Neural cell (in vitro differentiated cells): ENCODE measurements at regions not wholly inside any gene's neighbourhood (a gene's known extent, or its start where the extent isn't known, plus 50 kb on each side); places are given as distances from the start of the nearest gene placed in this dataset.

Source experiments
- H2AFZ ChIP-seq: fragments of 200-600, 300-800 bp; sonication (generic), shearing (Covaris generic); 2 replicates; pipeline ENCODE4 v1.6.0; 2014; ENCODE audit warnings: low read depth, mild to moderate bottlenecking, antibody characterized with exemption, low read length, moderate library complexity
- H3F3A ChIP-seq: fragments of 200-600 bp; shearing (Covaris generic); 2 replicates; pipeline ENCODE4 v1.6.1; 2016; ENCODE audit warnings: mild to moderate bottlenecking, moderate library complexity, mixed read lengths, antibody characterized with exemption, low read length; ENCODE audit not compliant: insufficient read depth, poor library complexity, severe bottlenecking
- H3K27ac ChIP-seq: fragments of 200-600, 300-800 bp; sonication (generic), shearing (Covaris generic); 2 replicates; pipeline ENCODE4 v1.5.1; 2014; ENCODE audit warnings: mild to moderate bottlenecking, low read length, moderate library complexity
- H3K27me3 ChIP-seq: fragments of 300-800, 200-600 bp; sonication (generic), shearing (Covaris generic); 2 replicates; pipeline ENCODE4 v1.6.0; 2014; ENCODE audit warnings: mild to moderate bottlenecking, low read depth, low read length, moderate library complexity; ENCODE audit not compliant: insufficient read depth
- H3K36me3 ChIP-seq: fragments of 300-800, 200-600 bp; sonication (generic), shearing (Covaris generic); 2 replicates; pipeline ENCODE4 v1.5.1; 2014; ENCODE audit warnings: mild to moderate bottlenecking, antibody characterized with exemption, low read length, moderate library complexity; ENCODE audit not compliant: insufficient read depth
- H3K4me2 ChIP-seq: fragments of 300-800, 200-600 bp; sonication (generic), shearing (Covaris generic); 2 replicates; pipeline ENCODE4 v1.6.0; 2014; ENCODE audit warnings: mild to moderate bottlenecking, low read length
- H3K4me3 ChIP-seq: fragments of 300-800, 200-600 bp; sonication (generic), shearing (Covaris generic); 2 replicates; pipeline ENCODE4 v1.5.1; 2014; ENCODE audit warnings: mild to moderate bottlenecking, low read length, moderate library complexity
- H3K79me2 ChIP-seq: fragments of 200-600 bp; shearing (Covaris generic); replicated peaks from 2 replicates; pipeline ENCODE4 v1.6.0; 2014; ENCODE audit warnings: mild to moderate bottlenecking, low read length, moderate library complexity; ENCODE audit not compliant: insufficient read depth
- H3K9ac ChIP-seq: fragments of 300-800, 200-600 bp; sonication (generic), shearing (Covaris generic); 2 replicates; pipeline ENCODE4 v1.6.1; 2016; ENCODE audit warnings: mild to moderate bottlenecking, low read length, mixed read lengths
- H3K9me2 ChIP-seq: fragments of 200-600 bp; shearing (Covaris generic); 2 replicates; pipeline ENCODE4 v1.6.1; 2016; ENCODE audit warnings: mild to moderate bottlenecking, low read length, mixed read lengths; ENCODE audit not compliant: insufficient read depth
- H3K9me3 ChIP-seq: fragments of 200-600, 300-800 bp; sonication (generic), shearing (Covaris generic); 2 replicates; pipeline ENCODE4 v1.6.1; 2016; ENCODE audit warnings: mild to moderate bottlenecking, mixed run types, low read length, moderate library complexity, mixed read lengths
- H4K20me1 ChIP-seq: fragments of 200-600 bp; shearing (Covaris generic); 2 replicates; pipeline ENCODE4 v1.6.1; 2016; ENCODE audit warnings: mild to moderate bottlenecking, mixed run types; ENCODE audit not compliant: insufficient read depth
- EP300 ChIP-seq: fragments of 450-650 bp; conservative IDR thresholded peaks from 2 replicates; pipeline ENCODE4 v1.6.1; 2014; ENCODE audit warnings: antibody characterized with exemption, mild to moderate bottlenecking, moderate library complexity; ENCODE audit not compliant: poor library complexity, severe bottlenecking
- EZH2 ChIP-seq: fragments of 200-600, 300-800 bp; shearing (Covaris generic), sonication (generic); IDR thresholded peaks from 2 replicates; pipeline ENCODE4 v1.6.1; 2014; ENCODE audit warnings: antibody characterized with exemption, low read length, borderline replicate concordance, mild to moderate bottlenecking; ENCODE audit not compliant: insufficient read depth, poor library complexity, severe bottlenecking
- MXI1 ChIP-seq: fragments of 450-650 bp; conservative IDR thresholded peaks from 2 replicates; pipeline ENCODE4 v1.6.1; 2014; ENCODE audit warnings: antibody characterized with exemption, mild to moderate bottlenecking; ENCODE audit not compliant: poor library complexity, severe bottlenecking
- POLR2AphosphoS5 ChIP-seq: IDR thresholded peaks from 2 replicates; pipeline ENCODE4 v1.6.1; 2012
- RAD21 ChIP-seq: fragments of 450-650 bp; conservative IDR thresholded peaks from 2 replicates; pipeline ENCODE4 v1.6.1; 2014; ENCODE audit warnings: antibody characterized with exemption, mild to moderate bottlenecking, moderate library complexity
- SMC3 ChIP-seq: fragments of 450-650 bp; conservative IDR thresholded peaks from 2 replicates; pipeline ENCODE4 v1.6.1; 2014; ENCODE audit warnings: antibody characterized with exemption, mild to moderate bottlenecking, moderate library complexity; ENCODE audit not compliant: poor library complexity
- TAF1 ChIP-seq: IDR thresholded peaks from 2 replicates; pipeline ENCODE4 v1.6.1; 2012; ENCODE audit warnings: low read depth
- TF ChIP-seq, protein P1 (sequence below): fragments of 450-650 bp; IDR thresholded peaks from 2 replicates; pipeline ENCODE4 v1.5.1; 2014; ENCODE audit warnings: antibody characterized with exemption, mild to moderate bottlenecking, moderate library complexity; ENCODE audit not compliant: poor library complexity, severe bottlenecking
- TF ChIP-seq, protein P2 (sequence below): IDR thresholded peaks from 2 replicates; pipeline ENCODE4 v1.6.1; 2012; ENCODE audit warnings: borderline replicate concordance

DNA sequence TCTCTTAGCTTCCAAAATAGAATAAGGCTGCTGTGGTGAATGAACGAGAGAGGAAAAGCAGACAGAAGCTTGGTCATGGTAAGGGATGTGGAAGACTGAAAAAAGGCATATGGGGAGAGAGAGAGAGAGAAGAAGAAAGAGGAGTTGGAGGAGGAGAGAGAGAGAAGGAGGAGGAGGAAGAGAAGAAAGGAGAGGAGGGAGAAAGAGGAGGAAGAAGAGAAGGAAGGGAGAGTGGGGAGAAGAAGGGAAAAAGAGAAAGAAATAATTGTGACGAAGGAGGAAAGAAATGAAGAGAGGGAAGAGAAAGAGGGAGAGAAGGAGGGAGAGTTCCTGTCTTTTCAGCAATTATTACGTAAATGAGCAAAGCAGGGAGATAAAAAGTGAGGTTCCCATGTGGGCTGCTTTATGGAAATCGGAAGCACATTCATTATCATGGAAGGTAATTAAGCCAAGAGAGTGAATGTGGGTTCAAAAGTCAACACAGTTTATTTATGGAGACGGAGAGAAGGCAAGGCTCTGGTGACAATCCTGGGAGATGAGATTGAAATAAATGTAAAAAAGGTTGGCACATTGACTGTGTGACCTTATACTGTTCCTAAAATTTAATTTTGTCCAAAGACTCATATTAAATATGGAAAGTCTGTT is 611.2 kb downstream of the KIF4B start:
- Histone ChIP-seq H3K79me2 (no peaks in the 10 kb centered on the region), H3K9me3 (no peaks in the 10 kb centered on the region), H3K36me3 (no peaks in the 10 kb centered on the region), H3K27me3 (no peaks in the 10 kb centered on the region), H3K9ac (no peak overlapping the region), H3K4me2 (no peak overlapping the region), H3K4me3 (no peak overlapping the region), H3K9me2 (no peaks in the 10 kb centered on the region), H3K27ac (no peak overlapping the region), H3F3A (no peaks in the 10 kb centered on the region), H2AFZ (no peak overlapping the region), H4K20me1 (no peaks in the 10 kb centered on the region)
- TF ChIP-seq MXI1 (no peak), SMC3 (no peak), EZH2 (no peak)
- TF ChIP-seq, protein P1, sequence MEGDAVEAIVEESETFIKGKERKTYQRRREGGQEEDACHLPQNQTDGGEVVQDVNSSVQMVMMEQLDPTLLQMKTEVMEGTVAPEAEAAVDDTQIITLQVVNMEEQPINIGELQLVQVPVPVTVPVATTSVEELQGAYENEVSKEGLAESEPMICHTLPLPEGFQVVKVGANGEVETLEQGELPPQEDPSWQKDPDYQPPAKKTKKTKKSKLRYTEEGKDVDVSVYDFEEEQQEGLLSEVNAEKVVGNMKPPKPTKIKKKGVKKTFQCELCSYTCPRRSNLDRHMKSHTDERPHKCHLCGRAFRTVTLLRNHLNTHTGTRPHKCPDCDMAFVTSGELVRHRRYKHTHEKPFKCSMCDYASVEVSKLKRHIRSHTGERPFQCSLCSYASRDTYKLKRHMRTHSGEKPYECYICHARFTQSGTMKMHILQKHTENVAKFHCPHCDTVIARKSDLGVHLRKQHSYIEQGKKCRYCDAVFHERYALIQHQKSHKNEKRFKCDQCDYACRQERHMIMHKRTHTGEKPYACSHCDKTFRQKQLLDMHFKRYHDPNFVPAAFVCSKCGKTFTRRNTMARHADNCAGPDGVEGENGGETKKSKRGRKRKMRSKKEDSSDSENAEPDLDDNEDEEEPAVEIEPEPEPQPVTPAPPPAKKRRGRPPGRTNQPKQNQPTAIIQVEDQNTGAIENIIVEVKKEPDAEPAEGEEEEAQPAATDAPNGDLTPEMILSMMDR = no peak
- TF ChIP-seq, protein P2, sequence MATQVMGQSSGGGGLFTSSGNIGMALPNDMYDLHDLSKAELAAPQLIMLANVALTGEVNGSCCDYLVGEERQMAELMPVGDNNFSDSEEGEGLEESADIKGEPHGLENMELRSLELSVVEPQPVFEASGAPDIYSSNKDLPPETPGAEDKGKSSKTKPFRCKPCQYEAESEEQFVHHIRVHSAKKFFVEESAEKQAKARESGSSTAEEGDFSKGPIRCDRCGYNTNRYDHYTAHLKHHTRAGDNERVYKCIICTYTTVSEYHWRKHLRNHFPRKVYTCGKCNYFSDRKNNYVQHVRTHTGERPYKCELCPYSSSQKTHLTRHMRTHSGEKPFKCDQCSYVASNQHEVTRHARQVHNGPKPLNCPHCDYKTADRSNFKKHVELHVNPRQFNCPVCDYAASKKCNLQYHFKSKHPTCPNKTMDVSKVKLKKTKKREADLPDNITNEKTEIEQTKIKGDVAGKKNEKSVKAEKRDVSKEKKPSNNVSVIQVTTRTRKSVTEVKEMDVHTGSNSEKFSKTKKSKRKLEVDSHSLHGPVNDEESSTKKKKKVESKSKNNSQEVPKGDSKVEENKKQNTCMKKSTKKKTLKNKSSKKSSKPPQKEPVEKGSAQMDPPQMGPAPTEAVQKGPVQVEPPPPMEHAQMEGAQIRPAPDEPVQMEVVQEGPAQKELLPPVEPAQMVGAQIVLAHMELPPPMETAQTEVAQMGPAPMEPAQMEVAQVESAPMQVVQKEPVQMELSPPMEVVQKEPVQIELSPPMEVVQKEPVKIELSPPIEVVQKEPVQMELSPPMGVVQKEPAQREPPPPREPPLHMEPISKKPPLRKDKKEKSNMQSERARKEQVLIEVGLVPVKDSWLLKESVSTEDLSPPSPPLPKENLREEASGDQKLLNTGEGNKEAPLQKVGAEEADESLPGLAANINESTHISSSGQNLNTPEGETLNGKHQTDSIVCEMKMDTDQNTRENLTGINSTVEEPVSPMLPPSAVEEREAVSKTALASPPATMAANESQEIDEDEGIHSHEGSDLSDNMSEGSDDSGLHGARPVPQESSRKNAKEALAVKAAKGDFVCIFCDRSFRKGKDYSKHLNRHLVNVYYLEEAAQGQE = no peak

DNA sequence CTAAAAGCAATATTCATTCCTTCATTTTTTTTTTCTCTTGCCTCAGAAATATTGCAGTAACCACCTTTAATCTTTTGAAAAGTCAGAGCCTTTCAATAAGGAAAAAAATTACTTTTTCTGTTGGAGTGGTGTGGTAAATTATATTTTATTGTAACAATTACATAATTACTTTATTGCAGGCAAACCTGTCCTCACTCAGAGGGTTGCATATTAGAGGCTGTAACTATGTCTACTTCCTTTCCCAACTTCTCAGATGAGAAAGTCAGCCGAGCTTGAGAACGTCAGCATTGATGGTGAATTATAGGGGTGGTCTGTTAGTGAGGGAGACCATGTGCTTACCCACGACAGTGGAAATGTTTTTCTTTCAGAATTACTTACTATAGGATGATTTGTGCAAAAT is 611.8 kb downstream of the KIF4B start:
- Histone ChIP-seq H3K27me3 (no peaks in the 10 kb centered on the region), H4K20me1 (no peaks in the 10 kb centered on the region), H3K9me3 (no peaks in the 10 kb centered on the region), H3K36me3 (no peaks in the 10 kb centered on the region), H3K4me3 (no peak overlapping the region), H3F3A (no peaks in the 10 kb centered on the region), H3K9ac (no peak overlapping the region), H3K4me2 (no peak overlapping the region), H3K27ac (no peak overlapping the region), H3K79me2 (no peaks in the 10 kb centered on the region), H2AFZ (no peak overlapping the region), H3K9me2 (no peaks in the 10 kb centered on the region)
- no peak for TF ChIP-seq SMC3
- TF ChIP-seq, protein P1 = no peak
- no peak for TF ChIP-seq TAF1
- TF ChIP-seq EP300 = no peak
- TF ChIP-seq EZH2 = no peak
- TF ChIP-seq RAD21 = no peak
- TF ChIP-seq MXI1 = no peak
- no peak for TF ChIP-seq POLR2AphosphoS5
- TF ChIP-seq, protein P2 = no peak
